ENCODE measurements at regions not wholly inside any gene's neighbourhood (a gene's known extent, or its start where the extent isn't known, plus 50 kb on each side); places are given as distances from the start of the nearest gene placed in this dataset.

DNA sequence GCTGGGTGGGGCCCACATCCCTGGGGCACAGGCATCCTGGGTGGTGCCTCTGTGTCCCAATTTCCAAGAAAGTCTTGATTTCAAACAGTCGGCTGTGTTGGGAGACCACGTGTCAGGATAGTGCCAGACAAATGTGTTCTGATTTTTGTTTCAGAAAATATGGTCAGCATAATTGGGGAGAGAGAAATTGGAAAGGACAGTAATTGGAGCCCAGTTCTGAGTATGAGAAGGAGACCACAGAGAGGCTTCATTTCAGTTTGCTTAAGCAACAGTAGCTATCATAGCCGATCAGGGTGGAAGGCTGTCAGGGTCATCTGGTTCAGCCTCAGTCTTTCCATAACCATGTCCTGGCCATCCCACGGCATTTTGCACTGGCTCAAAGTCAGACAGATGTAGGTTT lies 220.7 kb downstream of the CDC5L start:
- Histone ChIP-seq H3K4me1 (ENCODE audit: insufficient read depth, low read length) (no peaks in the 10 kb centered on the region), H3K27ac (ENCODE audit: low read depth, low read length) (no peak overlapping the region), H3K27me3 (ENCODE audit: insufficient read depth, low read length) (no peaks in the 10 kb centered on the region), H3K36me3 (ENCODE audit: insufficient read depth, low read length) (no peaks in the 10 kb centered on the region), H3K9me3 (ENCODE audit: control insufficient read depth in 1 of 2, low read length in 2 of 2) (no peaks in the 10 kb centered on the region), H3K4me3 (ENCODE audit: low read length in 2 of 2) (no peak overlapping the region)
- Mint-ChIP-seq H3K27me3 (peaks cover 1% of the 10 kb centered on the region in 2 donors), H3K4me3 (no peak overlapping the region), H3K27ac (no peak overlapping the region), H3K36me3 (no peaks in the 10 kb centered on the region), H3K9me3 (no peaks in the 10 kb centered on the region), H3K4me1 (no peaks in the 10 kb centered on the region)
- no peak for DNase-seq
- ChIA-PET POLR2A (ENCODE audit: partially characterized antibody) (no interaction called here), CTCF (ENCODE audit: partially characterized antibody) (interaction anchor here (1.2 kb wide), 1 partner anchor 1107 kb away, joined by 3 read pairs; no protein-coding TSS in a partner anchor)
- intact Hi-C loops (cut with micrococcal nuclease): no loop called here

DNA sequence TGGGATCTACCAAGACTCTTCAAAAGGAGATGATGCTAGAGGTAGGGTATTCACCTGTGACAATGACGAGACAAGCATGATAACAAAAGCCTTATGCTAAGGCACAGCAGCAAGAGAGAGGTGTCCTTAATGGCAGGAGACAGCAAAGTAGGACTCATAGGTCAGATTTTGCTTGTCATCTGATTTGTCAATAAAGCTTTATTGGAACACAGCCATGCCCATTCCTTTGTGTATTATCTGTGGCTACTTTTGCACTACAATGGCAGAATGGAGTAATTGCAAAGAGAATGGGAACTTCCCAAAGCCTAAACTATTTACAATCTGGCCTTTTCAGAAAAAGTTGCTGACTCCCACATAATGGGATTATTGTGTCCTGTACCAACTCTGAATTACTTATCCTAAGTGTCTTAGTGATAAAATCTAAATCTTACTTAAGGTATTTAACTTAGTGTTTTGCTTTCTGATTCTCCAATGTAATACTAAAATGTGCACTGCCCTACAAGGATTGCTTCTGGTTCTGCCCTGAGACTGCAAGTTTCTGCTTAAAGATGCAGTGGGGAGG lies 221.6 kb downstream of the CDC5L start:
- ChIA-PET CTCF (ENCODE audit: partially characterized antibody) (no interaction called here), POLR2A (ENCODE audit: partially characterized antibody) (no interaction called here)
- intact Hi-C loops (cut with micrococcal nuclease): no loop called here
- no peaks in the 10 kb centered on the region for H3K4me1 ChIP-seq (ENCODE audit: insufficient read depth, low read length)
- DNase-seq: no peak
- Mint-ChIP-seq H3K4me1 (no peaks in the 10 kb centered on the region), H3K4me3 (no peak overlapping the region), H3K27ac (peak overlapping the region in 1 of 7 donors; percentile 9), H3K27me3 (peaks cover 1% of the 10 kb centered on the region in 2 donors), H3K9me3 (no peaks in the 10 kb centered on the region), H3K36me3 (no peaks in the 10 kb centered on the region)
- H3K9me3 ChIP-seq (ENCODE audit: control insufficient read depth in 1 of 2, low read length in 2 of 2): no peaks in the 10 kb centered on the region
- H3K27me3 ChIP-seq (ENCODE audit: insufficient read depth, low read length): no peaks in the 10 kb centered on the region
- H3K27ac ChIP-seq (ENCODE audit: low read depth, low read length): no peak overlapping the region
- H3K4me3 ChIP-seq (ENCODE audit: low read length in 2 of 2): no peak overlapping the region
- H3K36me3 ChIP-seq (ENCODE audit: insufficient read depth, low read length): no peaks in the 10 kb centered on the region

DNA sequence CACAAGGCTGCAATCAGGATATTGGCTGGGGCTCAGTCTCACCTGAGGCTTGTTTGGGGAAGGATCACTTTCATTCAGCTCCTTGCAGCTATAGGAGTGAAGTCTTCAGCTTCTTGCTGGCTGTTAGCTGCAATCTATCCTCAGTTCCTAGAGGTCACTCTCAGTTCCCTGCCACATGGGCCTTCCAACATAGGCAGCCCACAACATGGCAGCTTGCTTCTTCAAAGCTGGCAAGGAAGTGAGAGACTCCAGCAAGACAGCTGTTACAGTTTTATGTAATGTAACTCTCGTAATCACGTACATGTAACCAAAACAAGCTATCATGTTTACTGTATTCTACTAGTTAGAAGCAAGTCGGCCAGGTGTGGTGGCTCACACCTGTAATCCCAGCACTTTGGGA lies 226.9 kb downstream of the CDC5L start:
- POLR2A ChIA-PET (ENCODE audit: partially characterized antibody): no interaction called here
- Mint-ChIP-seq H3K4me1 (no peaks in the 10 kb centered on the region), H3K4me3 (no peak overlapping the region)

DNA sequence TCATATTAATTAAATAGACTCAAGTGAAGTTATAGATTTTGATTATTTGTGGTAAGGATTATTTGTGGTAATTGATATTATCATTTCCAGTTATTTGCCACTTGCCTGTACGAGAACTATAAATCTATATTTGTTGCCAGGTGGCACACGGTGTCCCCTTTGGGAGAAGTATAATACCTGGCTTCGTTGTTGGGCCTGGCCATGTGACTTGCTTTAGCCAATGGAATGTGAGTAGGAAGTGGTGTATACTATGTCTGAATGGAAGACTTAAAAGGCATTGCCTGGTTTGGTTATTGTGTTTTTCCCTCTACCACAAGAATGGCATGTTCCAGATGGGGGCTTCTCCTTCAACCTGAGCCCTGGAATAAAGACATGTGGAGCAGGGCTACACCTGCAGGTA lies 228.1 kb downstream of the CDC5L start:
- no peak for DNase-seq
- Mint-ChIP-seq H3K9me3 (no peaks in the 10 kb centered on the region), H3K27ac (no peak overlapping the region), H3K4me1 (no peaks in the 10 kb centered on the region), H3K4me3 (no peak overlapping the region), H3K36me3 (no peaks in the 10 kb centered on the region), H3K27me3 (peaks cover 0 to 1% of the 10 kb centered on the region in 2 donors)
- no peaks in the 10 kb centered on the region for H3K36me3 ChIP-seq (ENCODE audit: insufficient read depth, low read length)
- H3K4me3 ChIP-seq (ENCODE audit: low read length in 2 of 2): no peak overlapping the region
- POLR2A ChIA-PET (ENCODE audit: partially characterized antibody): no interaction called here
- CTCF ChIA-PET (ENCODE audit: partially characterized antibody): no interaction called here
- H3K27ac ChIP-seq (ENCODE audit: low read depth, low read length): no peak overlapping the region
- intact Hi-C loops (cut with micrococcal nuclease): no loop called here
- H3K9me3 ChIP-seq (ENCODE audit: control insufficient read depth in 1 of 2, low read length in 2 of 2): no peaks in the 10 kb centered on the region
- no peaks in the 10 kb centered on the region for H3K27me3 ChIP-seq (ENCODE audit: insufficient read depth, low read length)
- H3K4me1 ChIP-seq (ENCODE audit: insufficient read depth, low read length): no peaks in the 10 kb centered on the region

More for the DNA sequence above, 226.9 kb downstream of the CDC5L start:
- no peaks in the 10 kb centered on the region for H3K36me3 ChIP-seq (ENCODE audit: insufficient read depth, low read length)
- no peaks in the 10 kb centered on the region for H3K4me1 ChIP-seq (ENCODE audit: insufficient read depth, low read length)
- no peak for DNase-seq
- intact Hi-C loops (cut with micrococcal nuclease): no loop called here
- Mint-ChIP-seq H3K27me3 (peaks cover 0 to 1% of the 10 kb centered on the region in 2 donors), H3K36me3 (no peaks in the 10 kb centered on the region), H3K9me3 (no peaks in the 10 kb centered on the region), H3K27ac (no peak overlapping the region)
- H3K9me3 ChIP-seq (ENCODE audit: control insufficient read depth in 1 of 2, low read length in 2 of 2): no peaks in the 10 kb centered on the region
- CTCF ChIA-PET (ENCODE audit: partially characterized antibody): interaction anchor here (0.8 to 1.1 kb wide), 2 partner anchors 16 to 21 kb away, joined by 3 read pairs; no protein-coding TSS in a partner anchor
- H3K4me3 ChIP-seq (ENCODE audit: low read length in 2 of 2): no peak overlapping the region
- H3K27ac ChIP-seq (ENCODE audit: low read depth, low read length): no peak overlapping the region
- no peaks in the 10 kb centered on the region for H3K27me3 ChIP-seq (ENCODE audit: insufficient read depth, low read length)

DNA sequence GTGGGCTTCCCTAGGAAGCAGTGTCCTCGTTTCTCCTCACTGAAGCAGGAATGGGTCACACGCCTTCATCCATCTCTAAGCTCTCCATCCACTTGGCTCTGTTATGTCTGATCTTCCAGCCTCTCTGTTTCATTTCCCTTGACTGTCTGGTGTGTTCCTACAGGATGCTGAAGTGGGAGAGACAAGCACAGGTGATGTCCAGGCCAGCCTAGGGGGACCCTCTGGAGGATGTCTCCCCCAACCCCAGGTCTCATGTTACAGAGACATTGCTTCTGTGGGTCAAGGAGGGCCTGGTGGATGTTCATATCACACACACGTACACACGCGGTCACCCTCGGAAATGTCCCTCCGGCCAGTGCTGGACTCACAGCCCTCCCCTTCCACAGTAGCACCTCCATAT lies 229.9 kb downstream of the CDC5L start:
- Mint-ChIP-seq H3K4me1 (no peaks in the 10 kb centered on the region), H3K27ac (peak overlapping the region in 1 of 7 donors; percentile 75), H3K4me3 (no peak overlapping the region), H3K9me3 (no peaks in the 10 kb centered on the region), H3K27me3 (no peaks in the 10 kb centered on the region), H3K36me3 (no peaks in the 10 kb centered on the region)
- POLR2A ChIA-PET (ENCODE audit: partially characterized antibody): no interaction called here
- no peaks in the 10 kb centered on the region for H3K36me3 ChIP-seq (ENCODE audit: insufficient read depth, low read length)
- no peak overlapping the region for H3K4me3 ChIP-seq (ENCODE audit: low read length in 2 of 2)
- no peak for DNase-seq
- H3K27me3 ChIP-seq (ENCODE audit: insufficient read depth, low read length): no peaks in the 10 kb centered on the region
- CTCF ChIA-PET (ENCODE audit: partially characterized antibody): interaction anchor here (1.2 kb wide), 1 partner anchor 20 kb away, joined by 3 read pairs; no protein-coding TSS in a partner anchor
- no peaks in the 10 kb centered on the region for H3K4me1 ChIP-seq (ENCODE audit: insufficient read depth, low read length)
- H3K27ac ChIP-seq (ENCODE audit: low read depth, low read length): no peak overlapping the region
- no peaks in the 10 kb centered on the region for H3K9me3 ChIP-seq (ENCODE audit: control insufficient read depth in 1 of 2, low read length in 2 of 2)
- intact Hi-C loops (cut with micrococcal nuclease): no loop called here

DNA sequence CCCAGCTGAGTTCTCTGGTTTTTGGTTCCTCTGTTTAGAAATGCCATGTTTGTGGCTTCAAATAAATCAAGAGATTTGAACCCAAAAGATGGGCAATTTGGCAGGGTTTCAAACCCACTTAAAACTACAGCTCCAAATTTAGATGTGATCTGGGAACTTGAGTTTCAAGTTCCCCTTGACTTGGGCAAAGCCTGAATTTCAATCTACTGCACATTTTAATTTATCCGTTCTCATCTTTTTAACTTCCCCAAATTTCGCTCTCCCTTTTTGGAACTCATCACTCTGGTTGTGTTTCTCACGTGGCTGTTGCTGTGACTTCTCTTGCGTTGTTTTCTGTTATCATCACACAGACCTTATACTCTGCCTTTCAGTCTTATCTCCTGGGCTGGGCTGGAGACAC lies 230.9 kb downstream of the CDC5L start:
- H3K9me3 ChIP-seq (ENCODE audit: control insufficient read depth in 1 of 2, low read length in 2 of 2): no peaks in the 10 kb centered on the region
- DNase-seq: no peak
- Mint-ChIP-seq H3K36me3 (no peaks in the 10 kb centered on the region), H3K4me1 (no peaks in the 10 kb centered on the region), H3K27ac (peak overlapping the region in 1 of 7 donors; percentile 8), H3K9me3 (no peaks in the 10 kb centered on the region), H3K27me3 (no peaks in the 10 kb centered on the region), H3K4me3 (no peak overlapping the region)
- no peaks in the 10 kb centered on the region for H3K4me1 ChIP-seq (ENCODE audit: insufficient read depth, low read length)
- ChIA-PET CTCF (ENCODE audit: partially characterized antibody) (no interaction called here), POLR2A (ENCODE audit: partially characterized antibody) (no interaction called here)
- H3K27me3 ChIP-seq (ENCODE audit: insufficient read depth, low read length): no peaks in the 10 kb centered on the region
- no peak overlapping the region for H3K27ac ChIP-seq (ENCODE audit: low read depth, low read length)
- no peak overlapping the region for H3K4me3 ChIP-seq (ENCODE audit: low read length in 2 of 2)
- H3K36me3 ChIP-seq (ENCODE audit: insufficient read depth, low read length): no peaks in the 10 kb centered on the region
- intact Hi-C loops (cut with micrococcal nuclease): no loop called here

DNA sequence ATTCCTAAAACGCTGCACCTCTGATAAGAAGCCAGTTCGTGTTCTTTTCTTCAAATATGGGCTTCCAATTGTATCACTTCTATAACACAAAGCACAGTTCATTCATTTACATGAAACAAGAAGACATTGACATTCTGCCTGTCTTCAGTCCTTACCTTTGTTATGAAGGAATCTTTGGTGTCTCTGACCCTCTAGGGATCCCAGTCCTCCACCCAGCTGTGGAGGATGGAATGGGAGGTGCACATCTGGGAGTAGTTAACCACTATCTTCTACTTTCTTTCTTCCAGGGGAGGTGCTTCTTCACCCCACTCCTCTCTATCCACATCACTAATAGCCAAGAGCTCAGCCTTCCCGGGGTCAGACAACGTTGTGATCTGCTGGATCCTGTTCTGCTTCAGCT lies 233.4 kb downstream of the CDC5L start:
- H3K4me1 ChIP-seq (ENCODE audit: insufficient read depth, low read length): no peaks in the 10 kb centered on the region
- no peak for DNase-seq
- intact Hi-C loops (cut with micrococcal nuclease): no loop called here
- no peaks in the 10 kb centered on the region for H3K27me3 ChIP-seq (ENCODE audit: insufficient read depth, low read length)
- H3K9me3 ChIP-seq (ENCODE audit: control insufficient read depth in 1 of 2, low read length in 2 of 2): no peaks in the 10 kb centered on the region
- Mint-ChIP-seq H3K27me3 (no peaks in the 10 kb centered on the region), H3K36me3 (no peaks in the 10 kb centered on the region), H3K9me3 (no peaks in the 10 kb centered on the region), H3K4me1 (no peaks in the 10 kb centered on the region), H3K4me3 (no peak overlapping the region), H3K27ac (no peak overlapping the region)
- H3K36me3 ChIP-seq (ENCODE audit: insufficient read depth, low read length): no peaks in the 10 kb centered on the region
- ChIA-PET CTCF (ENCODE audit: partially characterized antibody) (no interaction called here), POLR2A (ENCODE audit: partially characterized antibody) (no interaction called here)
- no peak overlapping the region for H3K4me3 ChIP-seq (ENCODE audit: low read length in 2 of 2)
- H3K27ac ChIP-seq (ENCODE audit: low read depth, low read length): no peak overlapping the region

DNA sequence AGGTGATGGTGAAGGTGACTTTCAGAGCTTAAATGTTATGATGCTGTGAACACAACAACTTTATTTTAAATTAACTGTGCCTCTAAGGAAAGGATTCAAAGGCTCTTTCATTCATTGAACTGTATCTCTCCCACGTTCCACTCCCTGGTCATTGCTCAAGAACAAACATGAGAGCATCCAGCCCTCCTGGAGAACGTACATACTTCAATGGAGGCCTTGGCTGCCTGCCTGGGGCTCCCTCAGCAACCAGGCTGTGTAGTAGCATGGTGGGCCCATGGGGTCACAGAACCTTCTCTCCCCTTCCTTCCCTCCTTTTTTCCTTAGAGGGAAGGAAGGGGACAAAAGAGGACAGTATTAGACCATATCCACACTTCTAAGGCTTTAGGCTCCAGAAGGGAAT lies 234.3 kb downstream of the CDC5L start:
- Histone ChIP-seq H3K4me1 (ENCODE audit: insufficient read depth, low read length) (no peaks in the 10 kb centered on the region), H3K9me3 (ENCODE audit: control insufficient read depth in 1 of 2, low read length in 2 of 2) (no peaks in the 10 kb centered on the region), H3K4me3 (ENCODE audit: low read length in 2 of 2) (no peak overlapping the region), H3K36me3 (ENCODE audit: insufficient read depth, low read length) (no peaks in the 10 kb centered on the region), H3K27ac (ENCODE audit: low read depth, low read length) (no peak overlapping the region), H3K27me3 (ENCODE audit: insufficient read depth, low read length) (no peaks in the 10 kb centered on the region)
- Mint-ChIP-seq H3K4me1 (no peaks in the 10 kb centered on the region), H3K27ac (no peak overlapping the region), H3K4me3 (no peak overlapping the region), H3K27me3 (no peaks in the 10 kb centered on the region), H3K36me3 (no peaks in the 10 kb centered on the region), H3K9me3 (no peaks in the 10 kb centered on the region)
- CTCF ChIA-PET (ENCODE audit: partially characterized antibody): no interaction called here
- intact Hi-C loops (cut with micrococcal nuclease): no loop called here
- POLR2A ChIA-PET (ENCODE audit: partially characterized antibody): no interaction called here
- no peak for DNase-seq
